NT2/D1 (cell line): ENCODE measurements at regions not wholly inside any gene's neighbourhood (a gene's known extent, or its start where the extent isn't known, plus 50 kb on each side); places are given as distances from the start of the nearest gene placed in this dataset.

Experiments used
- DNase-seq: peaks from one replicate; pipeline ENCODE4 v3.0.0-alpha.2; 2011; ENCODE audit warnings: low read depth, low spot score
- H3K27me3 ChIP-seq: 2 replicates; pipeline ENCODE4 v1.6.0; 2011; ENCODE audit warnings: mild to moderate bottlenecking; ENCODE audit not compliant: insufficient read length, insufficient read depth
- H3K36me3 ChIP-seq: 2 replicates; pipeline ENCODE4 v1.6.1; 2011; ENCODE audit warnings: mild to moderate bottlenecking, low read length, mixed read lengths; ENCODE audit not compliant: insufficient read depth, insufficient read length
- H3K4me1 ChIP-seq: 2 replicates; pipeline ENCODE4 v1.5.1; 2011; ENCODE audit not compliant: insufficient read depth, insufficient read length
- H3K4me3 ChIP-seq: 2 replicates; pipeline ENCODE4 v1.5.1; 2011; ENCODE audit warnings: low read depth; ENCODE audit not compliant: insufficient read length
- H3K9ac ChIP-seq: 2 replicates; pipeline ENCODE4 v1.6.0; 2011; ENCODE audit warnings: low read depth; ENCODE audit not compliant: insufficient read length
- H3K9me3 ChIP-seq: 2 replicates; pipeline ENCODE4 v1.5.1; 2011; ENCODE audit warnings: mild to moderate bottlenecking, low read length; ENCODE audit not compliant: insufficient read depth
- SUZ12 ChIP-seq: IDR thresholded peaks from 2 replicates; pipeline ENCODE4 v1.6.1; 2011; ENCODE audit not compliant: insufficient read length, insufficient read depth; ENCODE audit errors: extremely low read depth
- YY1 ChIP-seq: IDR thresholded peaks from 2 replicates; pipeline ENCODE4 v1.6.1; 2011; ENCODE audit not compliant: insufficient read length, insufficient read depth
- ZNF274 ChIP-seq: IDR thresholded peaks from 2 replicates; pipeline ENCODE4 v1.6.1; 2011; ENCODE audit warnings: mild to moderate bottlenecking, low read depth, low read length

DNA sequence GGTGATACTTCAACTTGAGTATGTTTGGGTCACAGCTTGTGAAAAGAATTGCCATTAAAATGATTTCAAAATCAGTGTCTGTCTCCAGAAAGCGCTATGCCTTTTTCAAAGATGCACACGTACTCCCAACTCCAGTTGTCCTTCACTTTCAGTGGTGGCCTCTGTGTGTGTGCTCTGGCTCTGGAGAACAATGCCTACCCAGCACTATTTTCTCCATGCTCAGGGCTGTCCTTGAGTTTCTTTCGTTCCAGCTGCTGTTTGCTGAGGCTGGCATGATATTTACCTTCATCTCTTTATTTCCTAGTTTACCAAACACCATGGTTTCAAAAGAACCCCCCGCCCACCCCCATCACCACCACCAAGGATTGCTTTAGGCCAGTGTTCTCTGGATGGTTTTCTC lies 136.8 kb downstream of the QRSL1 start:
- no peaks in the 10 kb centered on the region for H3K36me3 ChIP-seq
- peaks cover 16% of the 10 kb centered on the region for H3K9me3 ChIP-seq
- no peak overlapping the region for H3K9ac ChIP-seq
- no peak for TF ChIP-seq ZNF274
- TF ChIP-seq YY1, result no peak
- no peak for TF ChIP-seq SUZ12
- H3K4me3 ChIP-seq, result no peak overlapping the region
- DNase-seq, result no peak
- H3K27me3 ChIP-seq, result no peaks in the 10 kb centered on the region
- H3K4me1 ChIP-seq, result no peaks in the 10 kb centered on the region

DNA sequence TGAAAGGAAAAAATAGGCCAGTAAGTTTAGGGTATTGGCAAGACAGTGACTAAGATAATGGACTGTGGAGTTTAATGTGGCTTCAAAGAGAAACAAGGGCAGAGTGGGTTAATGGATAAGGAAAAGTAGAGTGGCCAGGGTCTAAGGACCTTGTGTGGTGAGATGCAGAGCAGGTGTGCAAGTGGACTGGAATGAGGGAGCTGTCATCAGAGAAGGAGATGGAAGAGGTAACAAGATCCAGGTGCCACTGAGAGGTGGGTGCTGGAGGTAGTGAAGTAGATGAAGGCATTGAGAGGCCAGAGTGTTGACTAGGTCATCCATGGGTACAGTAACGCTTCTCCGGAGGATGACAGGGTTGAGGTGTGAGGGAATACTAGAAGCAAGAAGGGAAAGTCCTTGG lies 136.1 kb downstream of the QRSL1 start:
- Histone ChIP-seq H3K4me1 (no peaks in the 10 kb centered on the region), H3K9me3 (peaks cover 9% of the 10 kb centered on the region), H3K36me3 (no peaks in the 10 kb centered on the region), H3K27me3 (no peaks in the 10 kb centered on the region), H3K4me3 (no peak overlapping the region), H3K9ac (no peak overlapping the region)
- DNase-seq, result no peak
- TF ChIP-seq SUZ12 (no peak), ZNF274 (no peak), YY1 (no peak)

DNA sequence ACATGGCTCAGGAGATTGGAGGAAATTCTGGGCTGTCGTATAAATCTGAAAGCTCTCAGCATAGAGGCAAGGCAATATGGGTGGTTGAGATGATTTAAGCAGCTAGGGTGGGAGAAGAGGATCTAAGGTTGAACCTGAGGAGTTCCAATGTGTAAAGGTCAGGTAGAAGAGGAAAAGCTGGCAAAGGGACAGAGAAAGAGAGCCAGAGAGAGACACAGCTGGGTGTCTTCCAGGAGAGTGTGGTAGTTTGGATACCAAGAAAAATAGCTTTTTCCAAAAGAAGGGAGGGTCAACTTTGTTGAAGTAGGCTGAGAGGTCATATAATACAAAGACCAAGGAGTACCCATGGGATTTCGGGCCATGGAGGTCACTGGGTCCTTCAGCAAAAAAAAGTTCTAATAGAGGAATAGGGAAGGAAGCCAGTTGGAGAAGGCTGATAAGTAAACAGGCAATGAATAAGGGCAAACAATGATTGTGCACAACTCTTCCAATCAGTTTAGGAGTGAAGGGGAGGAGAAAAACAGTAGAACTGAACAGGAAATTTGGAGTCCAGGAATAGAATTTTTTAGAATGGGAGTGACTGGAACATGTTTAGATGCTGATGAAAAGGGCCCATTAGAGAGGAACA lies 135.1 kb downstream of the QRSL1 start:
- no peaks in the 10 kb centered on the region for H3K27me3 ChIP-seq

DNA sequence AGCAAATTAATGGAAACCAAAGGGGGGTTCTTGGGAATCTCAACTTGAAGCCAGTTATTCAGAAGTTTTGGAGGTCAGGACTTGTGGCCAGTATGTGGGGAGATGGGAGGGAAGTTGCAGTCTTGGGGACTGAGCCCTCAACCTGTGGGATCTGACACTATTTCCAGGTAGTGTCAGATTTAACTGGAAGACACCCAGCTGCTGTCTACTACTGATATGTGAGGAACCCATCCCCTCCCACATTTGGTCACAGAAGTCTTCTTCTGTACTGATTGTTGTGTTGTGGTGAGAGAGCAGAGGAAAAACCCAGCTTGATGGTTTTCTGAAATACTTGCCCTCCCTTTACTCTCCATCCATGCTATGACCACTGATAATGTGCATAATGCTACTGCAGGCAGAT lies 134.0 kb downstream of the QRSL1 start:
- Histone ChIP-seq H3K9me3 (0 out of 2 replicates have a peak, but pooled peaks cover 6% of the 10 kb centered on the region), H3K9ac (no peak overlapping the region), H3K4me3 (no peak overlapping the region), H3K36me3 (no peaks in the 10 kb centered on the region), H3K4me1 (no peaks in the 10 kb centered on the region), H3K27me3 (no peaks in the 10 kb centered on the region)
- no peak for TF ChIP-seq ZNF274
- no peak for TF ChIP-seq YY1
- no peak for TF ChIP-seq SUZ12
- DNase-seq, result no peak

More for the DNA sequence above, 135.1 kb downstream of the QRSL1 start:
- Histone ChIP-seq H3K36me3 (no peaks in the 10 kb centered on the region), H3K4me3 (no peak overlapping the region), H3K9ac (no peak overlapping the region), H3K4me1 (no peaks in the 10 kb centered on the region), H3K9me3 (0 out of 2 replicates have a peak, but pooled peaks cover 1% of the 10 kb centered on the region)
- DNase-seq, result no peak
- TF ChIP-seq ZNF274 (no peak), SUZ12 (no peak), YY1 (no peak)

DNA sequence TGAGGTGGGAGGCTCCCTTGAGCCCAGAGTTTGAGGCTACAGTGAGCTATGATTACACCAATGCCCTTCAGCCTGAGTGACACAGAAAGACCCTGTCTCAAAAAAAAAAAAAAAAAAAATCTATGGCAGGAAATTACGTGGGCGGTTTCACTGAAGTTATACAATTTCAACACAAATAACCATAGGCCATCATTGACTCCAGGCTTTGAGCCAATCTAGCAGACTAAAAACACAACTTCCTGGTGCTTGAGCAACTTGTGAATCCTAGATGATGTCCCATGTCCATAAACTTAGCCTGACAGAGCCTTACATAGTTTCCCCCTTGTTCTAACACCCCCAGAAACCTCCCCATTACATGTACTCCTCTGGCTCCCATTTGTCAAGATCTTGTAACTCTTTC lies 131.8 kb downstream of the QRSL1 start:
- 0 out of 2 replicates have a peak, but pooled peaks cover 6% of the 10 kb centered on the region for H3K9me3 ChIP-seq
- H3K4me1 ChIP-seq, result no peaks in the 10 kb centered on the region
- no peak for DNase-seq
- H3K4me3 ChIP-seq, result no peak overlapping the region
- H3K27me3 ChIP-seq, result no peaks in the 10 kb centered on the region
- no peak for TF ChIP-seq SUZ12
- no peak overlapping the region for H3K9ac ChIP-seq
- H3K36me3 ChIP-seq, result no peaks in the 10 kb centered on the region

DNA sequence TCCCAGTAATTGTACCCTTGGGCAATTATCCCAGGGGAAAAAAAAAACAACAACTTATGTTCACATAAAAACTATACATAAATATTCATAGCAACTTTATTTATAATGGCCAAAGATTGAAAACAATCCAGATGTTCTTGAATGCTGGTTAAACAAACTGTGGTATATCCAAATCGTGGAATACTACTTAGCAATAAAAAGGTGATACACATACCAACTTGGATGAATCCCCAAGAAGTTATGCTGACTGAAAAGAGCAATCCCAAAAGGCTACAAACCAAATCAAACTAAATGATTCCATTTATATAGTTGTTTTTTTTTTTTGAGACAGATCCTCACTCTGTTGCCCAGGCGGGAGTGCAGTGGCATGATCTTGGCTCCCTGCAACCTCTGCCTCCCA lies 129.7 kb downstream of the QRSL1 start:
- no peaks in the 10 kb centered on the region for H3K4me1 ChIP-seq
- no peak for TF ChIP-seq ZNF274
- TF ChIP-seq YY1, result no peak
- no peak for TF ChIP-seq SUZ12
- no peaks in the 10 kb centered on the region for H3K36me3 ChIP-seq
- H3K9ac ChIP-seq, result no peak overlapping the region
- no peak for DNase-seq
- H3K27me3 ChIP-seq, result no peaks in the 10 kb centered on the region
- 0 out of 2 replicates have a peak, but pooled peaks cover 6% of the 10 kb centered on the region for H3K9me3 ChIP-seq
- H3K4me3 ChIP-seq, result no peak overlapping the region

DNA sequence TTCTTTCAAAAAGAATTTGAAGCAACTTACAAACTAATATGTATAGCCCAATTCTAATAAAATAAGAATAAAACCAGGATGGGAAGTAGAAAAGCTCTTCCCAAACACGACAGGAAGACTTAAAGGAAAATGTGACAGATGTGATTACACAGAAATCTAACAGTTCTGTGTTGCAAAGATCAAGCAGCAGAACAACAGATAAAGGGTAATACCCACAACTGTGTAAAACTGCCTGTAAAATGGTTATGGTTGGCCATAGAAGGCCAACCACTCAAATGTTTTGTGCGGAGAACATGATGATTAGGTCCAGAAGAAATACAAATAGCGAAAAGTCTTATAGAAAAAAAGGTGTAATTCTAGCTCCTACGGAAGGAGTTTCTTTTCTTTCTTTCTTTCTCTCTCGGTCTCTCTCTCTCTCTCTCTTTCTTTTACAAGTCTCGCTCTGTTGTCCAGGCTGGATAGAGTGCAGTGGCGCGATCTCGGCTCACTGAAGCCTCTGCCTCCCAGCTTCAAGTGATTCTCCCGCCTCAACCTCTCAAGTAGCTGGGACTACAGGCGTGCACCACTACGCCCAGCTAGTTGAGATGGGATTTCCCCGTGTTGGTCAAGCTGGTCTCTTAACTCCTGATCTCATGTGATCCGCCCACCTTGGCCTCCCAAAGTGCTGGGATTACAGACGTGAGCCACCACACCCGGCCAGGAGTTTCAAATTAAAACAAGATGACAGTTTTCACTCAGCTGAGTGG lies 128.5 kb downstream of the QRSL1 start:
- Histone ChIP-seq H3K4me1 (no peaks in the 10 kb centered on the region), H3K4me3 (no peak overlapping the region), H3K36me3 (no peaks in the 10 kb centered on the region), H3K9me3 (0 out of 2 replicates have a peak, but pooled peaks cover 6% of the 10 kb centered on the region), H3K9ac (no peak overlapping the region), H3K27me3 (no peaks in the 10 kb centered on the region)
- DNase-seq, result no peak
- TF ChIP-seq ZNF274 (no peak), YY1 (no peak)
